Ovary (tissue), 7 donors: ENCODE measurements at regions not wholly inside any gene's neighbourhood (a gene's known extent, or its start where the extent isn't known, plus 50 kb on each side); places are given as distances from the start of the nearest gene placed in this dataset.
"Not testable (repeated sequence)": the region's sequence is repeated elsewhere in the genome, so short reads cannot be mapped to it uniquely, and the experiment has no call there.

Experiments
- DNase-seq, 5 donors: peaks; one replicate each; pipeline ENCODE4 v3.0.0-alpha.2; 2019 to 2020
- H3K27ac ChIP-seq, 2 donors: fragments of 200-600 bp; one replicate each; pipeline versions ENCODE4 v1.5.1 to v1.8.0; 2019 to 2022
- H3K27me3 ChIP-seq: fragments of 200-600 bp; one replicate; pipeline ENCODE4 v1.8.0; 2022
- H3K36me3 ChIP-seq: fragments of 200-600 bp; sonication (generic); one replicate; pipeline ENCODE4 v1.5.1; 2019
- H3K4me1 ChIP-seq: one replicate; pipeline ENCODE4 v1.8.1; 2013; ENCODE audit warnings: mild to moderate bottlenecking, moderate library complexity; ENCODE audit not compliant: insufficient read depth
- H3K4me3 ChIP-seq: fragments of 200-600 bp; sonication (generic); one replicate; pipeline ENCODE4 v1.5.1; 2017
- H3K9me3 ChIP-seq, 2 donors: fragments of 200-600 bp in 1 of 2; sonication (generic) in 1 of 2; one replicate each; pipeline versions ENCODE4 v1.5.1 to v1.8.1; 2013 to 2019; ENCODE audit warnings: mild to moderate bottlenecking in 1 of 2, moderate library complexity in 1 of 2
- CTCF ChIP-seq, 3 donors: fragments of 450-650 bp in 2 of 3; fragments of 200-600 bp in 1 of 3; IDR thresholded peaks; one replicate each; pipeline versions ENCODE4 v1.5.1 to v1.8.0; 2016 to 2022; ENCODE audit warnings: antibody characterized with exemption in 3 of 3, mild to moderate bottlenecking in 1 of 3
- EP300 ChIP-seq: sonication (generic); formaldehyde crosslinking; IDR thresholded peaks from one replicate; pipeline ENCODE4 v1.6.1; 2017; ENCODE audit warnings: antibody characterized with exemption
- POLR2A ChIP-seq: fragments of 450-650 bp; IDR thresholded peaks from one replicate; pipeline ENCODE4 v1.6.1; 2017; ENCODE audit warnings: antibody characterized with exemption, mild to moderate bottlenecking, moderate library complexity
- WGBS, 3 donors: extraction: QIAGEN DNeasy Blood & Tissue Kit in 1 of 3; methylation state at CpG; one replicate each; pipeline versions ENCODE4 v1.1.5 to v1.1.7; 2013 to 2017; 5-methylcytosine and 5-hydroxymethylcytosine counted together
- intact Hi-C, 4 donors: fragments of 100-400 bp; cut with DNase I; formaldehyde crosslinking; loops; one replicate each; pipeline versions ENCODE4 v1.11.0 to v1.15.1; 2022 to 2023
- donor health status: DM: no; HTN: no; CAD: no; lungs with moderate emphysema.
- donor health status: DM: no; HTN: no; CAD: no.
- donor health status: Bipolar disorder and iron deficiency.
- donor health status: DM: no; HTN: no; CAD: no.
- donor health status: DM: yes; HTN: yes; CAD: no.

GRCh38 chr3:194053136-194053535, 82.8 kb upstream of the HES1 start:
- WGBS, 3 donors = 83 to 90% (median 88%) methylated on average over 4 of the region's 4 CpGs
- TF ChIP-seq POLR2A (no peak), CTCF (IDR thresholded peaks at IDR 0.05) (no peak), EP300 (no peak)
- no peak overlapping the region for H3K4me3 ChIP-seq
- no peaks in the 10 kb centered on the region for H3K36me3 ChIP-seq
- H3K4me1 ChIP-seq = peaks cover 1% of the 10 kb centered on the region
- no peak overlapping the region for H3K27ac ChIP-seq
- no peak for DNase-seq
- intact Hi-C loops = no loop called here
- no peaks in the 10 kb centered on the region for H3K27me3 ChIP-seq
- peaks cover 0 to 5% of the 10 kb centered on the region in 2 donors for H3K9me3 ChIP-seq

GRCh38 chr3:194054016-194054415, 81.9 kb upstream of the HES1 start:
- 90 to 92% (median 92%) methylated on average over 2 of the region's 2 CpGs for WGBS, 3 donors
- intact Hi-C loops = no loop called here

GRCh38 chr3:194054540-194054939, 81.4 kb upstream of the HES1 start:
- WGBS, 3 donors = 91 to 94% (median 92%) methylated on average over 5 of the region's 5 CpGs
- intact Hi-C loops = no loop called here
- H3K4me1 ChIP-seq = peaks cover 1% of the 10 kb centered on the region

More at GRCh38 chr3:194054016-194054415, 81.9 kb upstream of the HES1 start:
- peaks cover 0 to 5% of the 10 kb centered on the region in 2 donors for H3K9me3 ChIP-seq
- no peaks in the 10 kb centered on the region for H3K36me3 ChIP-seq
- no peak for TF ChIP-seq EP300
- TF ChIP-seq POLR2A = no peak
- TF ChIP-seq CTCF (IDR thresholded peaks at IDR 0.05) = no peak
- no peak overlapping the region for H3K27ac ChIP-seq
- H3K27me3 ChIP-seq = no peaks in the 10 kb centered on the region
- peaks cover 1% of the 10 kb centered on the region for H3K4me1 ChIP-seq
- no peak for DNase-seq
- H3K4me3 ChIP-seq = no peak overlapping the region

GRCh38 chr3:194054961-194055360, 81.0 kb upstream of the HES1 start:
- no peak for TF ChIP-seq EP300
- TF ChIP-seq CTCF (IDR thresholded peaks at IDR 0.05) = no peak
- no peak for TF ChIP-seq POLR2A
- Histone ChIP-seq H3K27me3 (no peaks in the 10 kb centered on the region), H3K36me3 (no peaks in the 10 kb centered on the region), H3K9me3 (peaks cover 0 to 5% of the 10 kb centered on the region in 2 donors), H3K4me3 (no peak overlapping the region), H3K27ac (no peak overlapping the region), H3K4me1 (peaks cover 1% of the 10 kb centered on the region)
- intact Hi-C loops = no loop called here
- 89 to 93% (median 91%) methylated on average over 3 of the region's 3 CpGs for WGBS, 3 donors
- no peak for DNase-seq

More at GRCh38 chr3:194054540-194054939, 81.4 kb upstream of the HES1 start:
- H3K27me3 ChIP-seq = no peaks in the 10 kb centered on the region
- H3K4me3 ChIP-seq = no peak overlapping the region
- peaks cover 0 to 5% of the 10 kb centered on the region in 2 donors for H3K9me3 ChIP-seq
- H3K27ac ChIP-seq = no peak overlapping the region
- no peaks in the 10 kb centered on the region for H3K36me3 ChIP-seq
- TF ChIP-seq CTCF (IDR thresholded peaks at IDR 0.05) (no peak), EP300 (no peak), POLR2A (no peak)
- no peak for DNase-seq

- H3K4me1 ChIP-seq, H3K27me3 ChIP-seq, intact Hi-C loops, H3K4me3 ChIP-seq, DNase-seq, H3K27ac ChIP-seq, H3K9me3 ChIP-seq, H3K36me3 ChIP-seq: not testable (repeated sequence)
- WGBS, 3 donors = 95 to 96% (median 96%) methylated on average over 15 of the region's 15 CpGs
Observed at GRCh38 chr3:194056323-194056722, 79.6 kb upstream of the HES1 start.
